Iris pigment epithelial cell (primary cell): ENCODE measurements at regions not wholly inside any gene's neighbourhood (a gene's known extent, or its start where the extent isn't known, plus 50 kb on each side); places are given as distances from the start of the nearest gene placed in this dataset.
"Not testable (repeated sequence)": the region's sequence is repeated elsewhere in the genome, so short reads cannot be mapped to it uniquely, and the experiment has no call there.

ENCODE experiments used
- DNase-seq: peaks from one replicate; pipeline ENCODE4 v3.0.0-alpha.2; 2011; ENCODE audit warnings: low read depth

DNA sequence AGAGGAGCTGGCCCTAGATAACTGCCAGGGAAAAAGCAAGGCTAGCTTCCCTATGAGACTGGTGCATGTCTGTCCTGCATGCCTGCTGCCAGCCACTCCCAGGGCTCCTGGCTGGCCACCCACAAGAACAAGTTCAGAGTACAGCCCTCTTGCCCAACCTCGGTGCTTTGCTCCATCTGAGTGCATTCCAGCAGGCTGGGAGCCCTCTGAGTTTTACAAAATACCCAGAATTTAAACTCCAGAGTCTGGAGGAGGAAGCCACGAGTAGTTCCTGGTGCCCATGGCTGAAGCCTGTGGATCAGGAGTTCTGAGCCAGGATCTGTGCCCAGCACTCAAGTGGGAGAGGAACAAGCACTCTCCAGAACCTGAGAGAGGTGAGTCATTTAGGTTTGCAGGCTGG lies 111.6 kb downstream of the MAGEE2 start:
- no peak for DNase-seq

DNA sequence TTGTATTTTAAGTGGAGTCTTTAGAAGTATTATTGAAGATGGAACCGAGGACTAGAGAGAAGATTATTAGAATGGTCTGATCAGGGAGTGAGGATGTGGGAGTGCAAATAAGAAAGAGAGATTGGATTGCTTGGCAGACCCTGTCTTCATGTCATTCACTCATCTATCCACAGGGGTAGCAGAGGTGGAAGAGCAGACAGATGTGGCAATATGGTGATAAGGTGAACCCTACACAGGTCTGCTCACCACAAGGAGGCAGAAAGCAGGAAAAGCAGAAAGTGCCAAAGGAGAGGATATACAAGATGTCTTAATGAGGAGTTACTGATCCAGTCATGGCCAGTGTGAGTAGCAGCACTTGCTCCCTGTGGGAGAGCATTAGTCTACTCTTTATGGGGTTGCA lies 129.4 kb downstream of the MAGEE2 start:
- no peak for DNase-seq

DNA sequence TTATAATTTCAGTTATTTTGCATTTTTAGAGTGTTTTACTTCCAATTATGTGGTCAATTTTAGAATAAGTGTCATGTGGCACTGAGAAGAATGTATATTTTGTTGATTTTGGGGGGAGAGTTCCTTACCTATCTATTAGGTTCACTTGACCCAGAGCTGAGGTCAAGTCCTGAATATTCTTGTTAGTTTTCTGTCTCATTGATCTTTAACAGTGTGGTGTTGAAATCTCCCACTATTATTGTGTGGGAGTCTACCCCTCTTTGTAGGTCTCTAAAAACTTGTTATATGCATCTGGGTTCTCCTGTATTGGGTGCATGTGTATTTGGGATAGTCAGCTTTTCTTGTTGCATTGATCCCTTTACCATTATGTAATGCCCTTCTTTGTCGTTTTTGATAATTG lies 127.0 kb upstream of the ZDHHC15 start:
- no peak for DNase-seq

DNA sequence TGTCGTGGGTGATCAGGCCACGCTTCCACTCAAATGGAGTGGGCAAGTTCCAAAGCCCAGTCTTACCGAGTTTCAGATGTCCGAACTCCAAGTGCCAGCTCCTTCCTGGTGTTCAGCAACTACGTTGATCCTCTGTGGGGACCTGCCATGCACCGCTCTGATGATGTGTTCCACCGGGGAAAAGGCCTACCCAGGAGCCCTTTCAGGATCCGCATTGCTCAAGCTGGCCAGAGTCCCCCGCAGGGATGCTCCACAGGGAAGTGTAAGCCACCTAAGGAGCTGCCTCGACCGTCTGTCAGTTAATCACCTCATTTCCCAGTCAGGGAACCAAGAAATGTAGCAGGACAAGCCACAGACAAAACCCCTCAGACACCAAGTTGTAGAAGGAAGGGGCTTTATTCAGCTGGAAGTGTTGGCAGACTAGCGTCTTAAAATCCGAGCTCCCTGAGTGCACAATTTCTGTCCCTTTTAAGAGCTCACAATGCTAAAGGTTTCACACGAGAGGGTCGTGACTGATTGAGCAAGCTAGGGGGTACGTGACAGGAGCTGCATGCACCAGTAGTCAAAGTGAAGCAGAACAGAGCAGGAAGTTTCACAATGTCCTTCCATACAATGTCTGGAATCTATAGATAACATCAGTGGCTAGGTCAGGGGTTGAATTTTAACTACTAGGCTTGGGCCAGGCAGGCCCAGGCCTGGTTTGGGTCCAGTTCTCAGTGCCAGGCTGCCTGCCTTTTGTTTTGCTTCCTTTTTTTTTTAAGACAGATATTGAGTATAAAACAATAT lies 126.2 kb upstream of the ZDHHC15 start:
- DNase-seq, result no peak

DNA sequence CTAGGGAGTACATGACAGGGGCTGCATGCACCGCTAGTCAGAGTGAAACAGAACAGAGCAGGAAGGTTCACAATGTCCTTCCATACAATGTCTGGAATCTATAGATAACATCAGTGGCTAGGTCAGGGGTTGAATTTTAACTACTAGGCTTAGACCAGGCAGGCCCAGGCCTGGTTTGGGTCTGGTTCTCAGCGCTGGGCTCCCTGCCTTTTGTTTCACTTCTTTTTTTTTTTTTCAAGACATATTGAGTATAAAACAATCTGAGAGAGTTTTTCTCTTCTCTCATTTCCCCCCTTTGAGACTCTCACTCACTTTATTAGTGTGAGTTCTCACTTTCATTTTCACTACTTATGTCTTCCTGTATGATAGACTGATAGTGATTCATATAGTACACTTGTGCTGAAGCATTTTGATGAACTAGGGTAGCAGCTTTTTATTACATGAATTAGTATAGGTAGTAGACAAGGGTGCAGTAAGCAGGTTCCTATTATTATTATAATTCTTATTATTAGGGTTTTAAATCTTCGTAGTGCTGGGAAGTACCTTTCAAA lies 120.0 kb upstream of the ZDHHC15 start:
- no peak for DNase-seq

DNA sequence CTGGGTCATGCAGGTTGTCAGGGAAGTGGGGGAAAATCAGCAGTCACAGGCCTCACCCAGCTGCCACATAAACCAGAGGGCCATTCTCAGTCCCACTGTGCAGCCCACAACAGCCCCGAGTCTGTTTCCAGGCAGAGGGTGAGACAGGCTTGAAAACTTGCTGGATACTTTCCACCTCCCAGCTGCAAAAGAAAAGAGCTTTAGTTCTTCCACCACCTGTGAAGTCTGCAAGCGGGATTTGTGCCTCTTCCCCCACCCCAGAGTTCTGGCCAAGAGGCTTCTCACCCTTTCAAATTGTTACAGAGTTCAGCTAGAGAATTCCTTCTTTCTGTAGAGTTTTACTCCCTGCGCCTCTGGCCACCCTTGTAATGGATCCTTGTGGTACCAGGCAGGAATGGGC lies 115.5 kb upstream of the ZDHHC15 start:
- DNase-seq, result no peak

DNA sequence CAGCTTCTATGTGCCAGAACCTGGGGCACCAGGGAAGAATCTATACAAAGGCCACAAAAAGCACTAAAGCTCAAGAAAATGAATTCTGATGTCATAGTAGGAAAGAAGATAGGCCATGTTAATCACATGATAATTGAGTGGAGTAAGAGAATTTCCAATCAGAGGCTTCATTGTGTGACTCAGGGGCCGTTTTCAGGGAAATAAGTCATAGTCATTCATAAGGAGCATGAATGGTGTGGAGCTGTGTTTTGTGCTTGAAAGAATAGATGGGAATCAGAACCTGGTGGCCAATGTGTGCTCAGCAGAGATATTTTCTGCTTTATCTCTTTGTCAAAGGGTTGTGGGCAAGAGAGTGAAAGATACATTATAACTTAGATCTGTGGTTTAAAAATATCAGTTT lies 102.4 kb upstream of the ZDHHC15 start:
- DNase-seq, result no peak

DNA sequence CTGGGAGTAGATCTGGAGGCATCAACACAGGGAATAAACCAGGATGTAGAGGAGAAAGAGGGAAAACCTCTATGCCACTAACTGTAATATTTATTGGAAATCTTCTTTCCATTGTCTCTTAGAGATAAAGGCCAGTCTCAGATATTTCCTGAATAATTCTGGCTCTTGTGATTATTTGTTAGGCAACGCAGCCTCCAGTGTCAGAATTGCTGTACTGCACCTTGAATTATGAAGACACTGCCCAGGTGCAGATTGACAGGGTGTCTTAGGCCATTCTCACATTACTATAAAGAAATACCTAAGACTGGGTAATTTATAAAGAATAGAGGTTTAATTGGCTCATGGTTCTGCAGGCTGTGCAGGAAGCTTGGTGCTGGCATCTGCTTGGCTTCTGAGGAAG lies 100.7 kb upstream of the ZDHHC15 start:
- peak; percentile 2 for DNase-seq

DNA sequence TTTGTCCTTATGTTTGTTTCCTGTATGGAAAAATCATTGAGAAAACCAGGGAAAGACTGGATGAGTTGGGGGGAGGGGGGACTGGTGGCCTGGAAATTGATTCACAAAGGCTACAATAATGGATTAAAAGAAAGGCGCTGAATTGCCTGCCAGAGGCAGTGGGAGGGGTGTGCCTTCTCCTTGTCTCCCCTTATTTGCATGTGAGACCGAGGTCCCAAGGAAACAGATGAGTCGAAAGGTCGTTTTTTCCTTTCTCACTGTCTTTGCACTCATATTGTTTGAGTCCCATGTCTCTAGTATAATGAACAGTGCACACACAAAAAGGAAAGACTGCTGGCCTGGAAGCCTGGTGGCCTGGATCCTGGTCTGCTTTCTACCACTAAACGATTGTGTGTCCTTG lies 86.6 kb upstream of the ZDHHC15 start:
- DNase-seq, result no peak

DNA sequence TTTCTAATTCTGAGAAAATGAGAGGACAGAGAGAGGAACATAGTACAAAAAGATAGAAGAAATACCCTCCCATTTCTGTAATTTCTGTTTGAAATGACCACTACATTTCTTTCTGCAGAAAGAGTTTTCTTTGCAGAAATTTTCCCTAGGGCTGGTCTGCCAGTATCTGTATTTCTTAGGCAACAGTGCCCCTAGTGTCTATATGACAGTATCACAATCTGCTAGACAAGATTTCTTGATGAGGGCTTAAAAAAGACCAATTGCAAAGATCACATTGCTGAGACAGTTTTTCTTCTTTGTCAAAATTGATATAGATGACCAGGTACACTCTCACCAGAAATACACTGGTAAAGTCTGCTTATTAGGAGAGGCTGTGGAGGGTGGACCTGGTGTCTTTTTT lies 81.0 kb upstream of the ZDHHC15 start:
- DNase-seq, result peak; percentile 29

DNA sequence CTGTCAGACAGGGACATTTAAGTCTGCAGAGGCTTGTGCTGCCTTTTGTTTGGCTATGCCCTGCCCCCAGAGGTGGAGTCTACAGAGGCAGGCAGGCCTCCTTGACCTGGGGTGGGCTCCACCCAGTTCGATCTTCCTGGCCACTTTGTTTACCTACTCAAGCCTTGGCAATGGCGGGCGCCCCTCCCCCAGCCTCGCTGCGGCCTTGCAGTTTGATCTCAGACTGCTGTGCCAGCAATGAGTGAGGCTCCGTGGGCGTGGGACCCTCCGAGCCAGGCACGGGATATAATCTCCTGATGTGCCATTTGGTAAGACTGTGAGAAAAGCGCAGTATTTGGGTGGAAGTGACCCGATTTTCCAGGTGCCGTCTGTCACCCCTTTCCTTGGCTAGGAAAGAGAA lies 79.2 kb upstream of the ZDHHC15 start:
- not testable (repeated sequence) for DNase-seq

DNA sequence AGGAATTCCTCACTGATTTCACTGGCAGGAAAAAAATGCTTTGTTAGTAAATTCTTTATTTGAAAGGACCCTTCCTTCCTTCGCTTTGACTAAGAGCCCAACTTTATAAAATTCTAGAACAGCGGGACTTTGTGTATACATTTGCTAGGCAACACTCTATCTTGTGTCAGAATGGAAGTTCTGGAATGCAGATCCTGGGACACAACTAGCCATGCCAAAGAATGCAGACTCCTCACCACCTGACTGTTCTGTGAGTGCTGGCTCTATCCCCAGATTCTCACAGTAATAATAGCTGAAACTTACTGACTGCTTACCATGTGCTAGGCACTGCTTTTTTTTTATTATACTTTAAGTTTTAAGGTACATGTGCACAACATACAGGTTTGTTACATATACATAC lies 73.3 kb upstream of the ZDHHC15 start:
- peak; percentile 6 for DNase-seq

DNA sequence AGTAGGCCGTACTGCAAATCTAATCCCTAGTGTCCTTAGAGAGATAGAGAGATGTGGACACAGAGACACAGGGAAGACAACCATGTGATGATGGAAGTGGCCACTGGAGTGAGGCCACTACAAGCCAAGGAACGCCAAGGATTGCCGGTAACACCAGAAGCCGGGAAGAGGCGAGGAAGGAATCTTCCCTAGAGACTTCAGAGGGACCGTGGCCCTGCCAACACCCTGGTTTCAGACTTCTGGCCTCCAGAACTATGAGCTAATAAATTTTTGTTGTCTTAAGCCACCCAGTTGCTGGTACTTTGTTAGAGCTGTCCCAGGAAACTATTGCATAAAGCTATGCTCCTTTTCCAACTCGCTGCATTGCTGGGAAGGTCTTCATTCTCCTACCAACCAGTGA lies 70.3 kb upstream of the ZDHHC15 start:
- not testable (repeated sequence) for DNase-seq

DNA sequence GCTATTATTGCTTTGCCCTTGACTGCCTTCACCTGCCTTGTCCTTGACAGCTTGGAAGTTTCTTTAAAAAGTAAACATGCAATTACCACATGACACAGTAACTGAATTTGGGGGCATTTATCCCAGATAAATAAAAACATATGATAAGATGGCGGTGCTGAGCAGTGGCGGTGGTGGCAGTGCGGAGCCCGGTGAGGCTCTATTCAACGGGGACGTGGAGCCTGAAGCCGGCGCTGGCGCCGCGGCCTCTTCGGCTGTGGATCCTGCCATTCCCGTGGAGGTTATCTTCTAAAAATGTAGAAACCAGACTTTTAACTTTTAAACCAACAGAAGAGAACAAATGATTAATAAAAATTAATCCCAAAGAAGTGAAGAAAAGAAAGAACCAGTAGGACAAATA lies 59.7 kb upstream of the ZDHHC15 start:
- DNase-seq, result no peak
